HG03342 (cell line): ENCODE measurements at regions not wholly inside any gene's neighbourhood (a gene's known extent, or its start where the extent isn't known, plus 50 kb on each side); places are given as distances from the start of the nearest gene placed in this dataset.
"Not testable (repeated sequence)": the region's sequence is repeated elsewhere in the genome, so short reads cannot be mapped to it uniquely, and the experiment has no call there.

Experiments
- ATAC-seq: cut with Tn5 transposase; IDR thresholded peaks from one replicate; pipeline ENCODE4 v1.9.1; 2021; ENCODE audit warnings: mild to moderate bottlenecking, moderate library complexity; ENCODE audit not compliant: unreplicated experiment

DNA sequence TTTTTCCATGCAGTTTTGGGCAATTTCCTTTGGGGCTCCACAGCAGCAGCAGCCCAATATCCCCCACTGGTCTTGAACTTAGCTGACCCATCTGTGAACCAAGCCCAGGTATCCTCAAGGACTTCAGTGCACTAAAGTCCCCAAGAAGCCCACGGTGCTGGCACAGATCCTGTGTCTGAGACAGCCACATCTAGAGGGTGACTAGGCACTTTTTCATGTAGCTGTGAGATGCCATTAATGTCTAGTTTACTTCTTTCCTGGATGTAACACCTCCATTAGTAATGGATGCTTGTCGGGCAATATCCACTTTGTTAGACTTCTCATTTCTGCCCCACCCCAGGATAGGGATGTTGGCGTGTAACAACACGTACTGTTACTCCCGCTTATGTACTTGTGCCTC is 117.9 kb downstream of the GPCPD1 start:
- ATAC-seq, result no peak

DNA sequence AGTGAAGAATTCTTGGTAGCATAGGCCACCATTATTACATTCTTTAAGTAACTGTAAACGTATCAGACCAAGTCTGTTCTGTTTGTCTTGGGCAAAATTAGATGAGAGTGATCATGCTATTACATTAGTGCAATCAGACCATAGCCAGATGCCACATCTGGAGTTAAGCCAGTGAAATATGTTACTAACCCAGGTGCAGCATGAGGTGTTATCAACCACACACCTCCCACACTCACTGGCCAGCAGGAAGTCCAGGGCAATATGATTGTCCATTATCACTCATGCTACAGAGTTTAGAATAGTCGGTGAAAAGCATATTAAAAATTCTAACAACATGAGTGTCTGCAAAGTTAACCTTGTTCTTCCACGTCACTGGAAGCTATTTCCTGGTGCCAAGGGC is 119.4 kb downstream of the GPCPD1 start:
- ATAC-seq, result no peak

DNA sequence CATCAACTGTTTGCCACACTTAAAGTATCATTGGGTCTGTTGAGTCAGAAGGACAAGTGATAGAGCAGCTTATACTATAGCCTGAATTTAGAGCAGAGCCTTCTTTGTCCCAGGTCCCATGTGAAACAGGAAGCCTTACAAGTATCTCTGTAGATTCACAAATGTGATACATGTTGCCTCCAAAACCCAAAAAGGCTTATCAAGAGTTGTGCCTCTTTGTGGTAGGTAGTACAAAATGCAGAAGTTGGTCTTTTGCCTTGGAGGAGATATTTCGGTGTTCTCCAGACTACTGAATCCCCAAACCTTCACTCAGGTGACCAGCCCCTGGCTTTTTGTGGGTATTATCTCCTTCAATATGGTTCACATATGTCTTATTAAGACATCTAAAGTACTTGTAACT is 121.2 kb downstream of the GPCPD1 start:
- no peak for ATAC-seq

- no peak for ATAC-seq
Measured at GRCh38 chr20:5488823-5489222, 122.0 kb downstream of the GPCPD1 start.

GRCh38 chr20:5486377-5487054 is 124.3 kb downstream of the GPCPD1 start:
- ATAC-seq, result no peak

GRCh38 chr20:5484926-5485325 is 125.9 kb downstream of the GPCPD1 start:
- no peak for ATAC-seq

GRCh38 chr20:5484346-5484745 is 126.5 kb downstream of the GPCPD1 start:
- no peak for ATAC-seq

DNA sequence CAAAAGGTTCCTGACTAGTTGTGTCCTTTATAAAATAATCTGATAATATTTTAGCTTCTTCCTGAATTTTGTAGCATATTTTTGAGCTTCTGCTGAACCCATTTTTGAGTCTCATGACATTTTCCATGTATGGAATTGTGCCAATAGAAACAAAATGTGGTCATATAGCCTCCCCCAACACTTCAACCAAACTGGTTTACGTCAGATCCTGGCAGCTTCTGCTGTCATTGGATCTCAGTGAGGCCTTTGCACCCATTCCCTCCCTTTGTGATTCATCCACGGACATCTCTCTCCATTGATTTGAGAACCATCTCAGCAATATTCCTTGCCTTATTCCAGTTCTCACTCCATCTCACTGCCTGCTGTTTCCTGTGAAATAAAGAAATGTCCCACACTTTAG is 128.0 kb downstream of the GPCPD1 start:
- no peak for ATAC-seq

DNA sequence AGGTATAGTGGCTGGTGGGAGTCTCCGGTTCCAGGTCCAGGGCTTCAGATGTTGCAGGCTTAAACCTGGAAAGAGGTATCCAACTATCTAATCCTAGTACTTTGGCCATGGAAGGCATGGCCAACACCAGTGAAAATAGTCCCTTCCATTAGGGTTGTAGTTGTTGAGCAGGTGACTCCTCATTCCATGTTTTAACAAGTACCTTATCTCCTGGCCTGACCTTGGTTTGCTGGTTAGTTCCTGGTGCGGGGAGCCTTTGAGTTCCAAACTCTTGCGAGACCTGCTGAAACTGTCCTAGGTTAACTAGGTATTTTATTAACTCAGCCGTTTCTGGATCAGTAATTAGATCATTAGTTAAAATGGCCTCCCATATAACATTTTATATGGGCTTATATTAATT is 128.9 kb downstream of the GPCPD1 start:
- ATAC-seq, result no peak

DNA sequence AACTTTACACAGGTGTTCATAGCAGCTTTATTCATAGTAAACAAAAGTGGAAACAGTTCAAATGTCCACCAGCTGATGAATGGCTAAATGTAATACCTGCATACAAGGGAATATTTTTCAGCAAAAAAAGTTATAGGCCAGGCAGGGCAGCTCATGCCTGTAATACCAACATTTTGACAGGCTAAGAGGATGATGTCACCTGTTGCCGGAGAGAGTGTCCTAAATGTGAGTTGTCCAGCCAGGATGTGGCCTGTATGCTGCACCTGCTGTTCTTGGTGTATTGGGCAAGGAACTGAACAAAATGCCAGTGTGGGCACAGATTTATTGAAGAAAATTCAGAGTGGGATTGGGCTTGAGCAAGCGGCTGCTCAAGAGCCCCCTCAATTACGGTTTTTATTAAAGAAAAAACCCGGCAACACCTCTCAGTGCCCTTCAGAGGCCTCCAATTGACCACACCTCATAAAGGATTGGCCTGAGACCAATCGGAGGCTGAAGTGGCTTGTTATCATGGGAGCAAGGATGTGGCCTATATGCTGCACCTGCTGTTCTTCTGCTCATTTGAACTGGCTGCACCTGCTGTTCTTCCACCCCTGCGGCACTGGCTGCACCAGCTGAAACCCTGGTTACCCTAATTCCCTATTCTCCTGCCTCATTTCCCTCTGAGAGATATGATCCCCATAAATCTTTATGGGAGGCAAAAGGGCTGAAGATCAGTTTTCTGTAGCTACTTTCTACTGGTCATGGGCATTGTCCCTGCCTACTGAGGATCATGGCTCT is 129.8 kb downstream of the GPCPD1 start:
- no peak for ATAC-seq

DNA sequence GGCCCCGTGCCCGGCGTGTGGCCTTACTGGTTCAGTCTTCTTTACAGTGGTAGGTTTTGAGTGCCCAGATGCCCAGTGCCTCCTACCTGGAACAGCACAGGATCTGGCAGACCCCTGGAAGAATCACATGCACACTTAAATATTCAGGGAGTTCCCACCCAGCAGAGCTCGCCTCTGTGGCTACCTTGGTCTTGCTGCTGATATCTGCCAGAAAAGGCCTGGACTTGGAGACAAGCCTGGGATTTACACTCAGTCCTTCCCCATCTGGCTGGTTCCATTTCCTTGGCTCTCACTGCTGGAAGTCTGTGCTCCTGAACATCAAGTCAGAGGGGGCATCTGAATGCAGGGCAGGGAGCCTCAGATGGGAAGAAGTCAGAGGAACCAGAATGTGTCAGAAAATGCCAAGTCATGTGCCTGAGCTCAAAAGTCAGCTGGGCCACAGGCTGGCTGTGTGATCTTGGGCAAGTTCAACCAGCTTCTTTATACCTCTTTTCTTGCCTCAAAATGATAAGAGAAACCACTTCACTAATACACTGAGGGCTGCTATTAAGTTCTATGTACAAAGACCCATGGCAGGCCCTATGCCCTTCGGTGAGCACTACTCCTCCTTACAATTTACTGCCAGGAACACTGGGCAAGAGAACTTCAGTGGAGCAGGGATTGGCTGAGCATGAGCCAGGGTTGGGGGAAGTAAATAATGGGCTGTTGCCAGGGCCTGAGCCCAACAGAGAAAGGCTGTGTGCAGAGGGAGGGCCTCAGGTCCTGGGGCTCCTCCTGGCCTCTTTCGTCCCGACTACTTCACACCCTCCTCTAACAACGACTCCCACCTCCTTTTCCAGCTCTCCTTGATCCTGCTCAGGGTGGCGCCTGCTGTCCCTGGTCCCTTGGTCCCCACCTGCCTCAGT is 135.9 kb downstream of the GPCPD1 start:
- ATAC-seq, result no peak

- not testable (repeated sequence) for ATAC-seq
Measured at GRCh38 chr20:5471866-5472265, 138.9 kb downstream of the GPCPD1 start.

GRCh38 chr20:5471368-5471767 is 139.4 kb downstream of the GPCPD1 start:
- no peak for ATAC-seq

DNA sequence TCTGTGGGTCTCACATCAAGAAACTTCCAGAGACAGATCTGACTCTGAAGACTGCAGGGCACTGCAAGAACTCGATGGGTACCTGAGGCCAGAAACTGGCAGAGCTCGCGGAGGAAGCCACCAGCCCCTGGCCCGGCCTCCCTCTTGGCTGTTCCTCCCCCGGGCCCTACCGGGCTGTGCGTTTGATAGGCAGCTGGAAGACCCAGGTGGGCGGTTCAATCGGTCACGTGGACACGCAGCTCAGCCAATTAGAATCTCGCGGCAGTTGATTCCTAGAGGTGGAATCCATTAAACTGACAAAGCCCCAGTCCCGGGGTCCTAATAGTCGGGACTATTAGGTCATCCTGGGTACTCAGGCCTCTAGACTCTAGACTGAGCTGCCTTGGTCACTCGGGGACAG is 139.9 kb downstream of the GPCPD1 start:
- no peak for ATAC-seq

DNA sequence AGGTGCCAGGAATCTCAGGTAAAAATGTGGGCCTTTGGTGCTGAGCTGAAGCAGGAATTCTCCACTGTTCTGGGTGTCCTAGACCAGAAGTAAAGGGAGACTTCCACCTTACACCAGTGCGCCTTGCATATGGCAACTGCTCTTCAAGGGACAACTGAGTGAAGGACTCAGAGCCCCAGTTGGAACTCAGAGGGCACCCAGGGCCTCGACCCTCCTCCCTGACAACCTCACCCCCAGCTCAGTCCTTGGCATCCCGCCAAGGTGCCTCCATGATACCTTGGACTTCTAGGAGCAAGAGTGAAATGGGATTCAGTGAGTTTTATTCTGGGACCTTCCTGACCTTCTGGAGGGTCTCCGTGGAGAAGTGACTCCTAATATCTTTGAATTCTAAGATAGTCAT is 140.3 kb downstream of the GPCPD1 start:
- no peak for ATAC-seq

- no peak for ATAC-seq
Measured at GRCh38 chr20:5469111-5469510, 141.7 kb downstream of the GPCPD1 start.

GRCh38 chr20:5467086-5467485 is 143.7 kb downstream of the GPCPD1 start:
- no peak for ATAC-seq

- ATAC-seq, result no peak
Measured at GRCh38 chr20:5465604-5465927, 145.2 kb downstream of the GPCPD1 start.

- no peak for ATAC-seq
Measured at GRCh38 chr20:5464901-5465603, 145.8 kb downstream of the GPCPD1 start.

DNA sequence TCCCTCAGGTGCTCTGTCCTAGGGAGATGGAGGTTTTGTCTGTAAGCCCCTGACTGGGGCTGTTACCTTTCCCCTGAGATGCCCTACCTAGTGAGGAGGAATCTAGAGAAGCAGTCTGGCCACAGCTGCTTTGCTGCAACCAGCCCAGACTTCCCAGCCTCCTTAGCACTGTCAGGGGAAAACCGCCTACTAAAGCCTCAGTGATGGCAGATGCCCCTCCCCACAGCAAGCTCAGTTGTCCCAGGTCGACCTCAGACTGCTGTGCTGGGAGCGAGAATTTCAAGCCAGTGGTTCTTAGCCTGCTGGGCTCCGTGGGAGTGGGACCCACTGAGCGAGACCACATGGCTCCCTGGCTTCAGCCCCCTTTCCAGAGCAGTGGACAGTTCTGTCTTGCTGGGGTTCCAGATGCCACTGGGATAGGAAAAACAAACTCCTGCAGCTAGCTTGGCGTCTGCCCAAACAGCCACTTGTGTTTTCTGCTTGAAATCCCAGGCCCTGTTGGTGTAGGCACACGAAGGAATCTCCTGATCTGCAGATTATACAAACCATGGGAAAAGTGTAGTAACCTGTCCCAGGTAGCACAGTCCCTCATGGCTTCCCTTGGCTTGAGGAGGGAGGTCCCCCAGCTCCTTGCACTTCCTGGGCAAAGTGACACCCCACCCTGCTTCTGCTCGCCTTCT is 146.4 kb upstream of the PROKR2 start:
- ATAC-seq, result no peak

DNA sequence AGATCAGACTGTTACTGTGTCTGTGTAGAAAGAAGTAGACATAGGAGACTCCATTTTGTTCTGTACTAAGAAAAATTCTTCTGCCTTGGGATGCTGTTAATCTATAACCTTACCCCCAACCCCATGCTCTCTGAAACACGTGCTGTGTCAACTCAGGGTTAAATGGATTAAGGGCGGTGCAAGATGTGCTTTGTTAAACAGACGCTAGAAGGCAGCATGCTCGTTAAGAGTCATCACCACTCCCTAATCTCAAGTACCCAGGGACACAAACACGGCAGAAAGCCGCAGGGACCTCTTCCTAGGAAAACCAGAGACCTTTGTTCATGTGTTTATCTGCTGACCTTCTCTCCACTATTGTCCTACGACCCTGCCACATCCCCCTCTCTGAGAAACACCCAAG is 137.0 kb upstream of the PROKR2 start:
- not testable (repeated sequence) for ATAC-seq
